ENCODE measurements at regions not wholly inside any gene's neighbourhood (a gene's known extent, or its start where the extent isn't known, plus 50 kb on each side); places are given as distances from the start of the nearest gene placed in this dataset.

DNA sequence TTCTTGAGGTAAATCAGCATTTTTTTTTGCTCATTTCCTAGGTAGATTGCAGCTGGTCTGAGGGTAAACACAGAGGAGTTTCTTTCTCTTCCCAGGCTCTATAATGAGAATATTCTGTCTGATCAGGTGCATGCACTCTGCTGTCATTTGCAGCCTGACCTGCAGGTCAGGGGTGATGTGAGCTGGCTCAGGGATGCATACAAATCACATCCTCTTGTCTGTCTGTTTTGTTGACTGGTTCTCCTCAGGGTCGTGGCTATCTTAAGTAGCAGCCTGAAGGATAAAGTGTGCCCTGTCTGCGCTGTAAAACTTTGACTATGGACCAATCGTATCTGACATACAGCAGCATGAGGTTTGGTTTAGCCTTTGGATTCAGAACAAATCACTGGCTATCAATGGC is 183.4 kb upstream of the POU3F2 start:
- no peak for TF ChIP-seq POLR2A (IDR thresholded peaks at IDR 0.05)
- TF ChIP-seq, protein P1, sequence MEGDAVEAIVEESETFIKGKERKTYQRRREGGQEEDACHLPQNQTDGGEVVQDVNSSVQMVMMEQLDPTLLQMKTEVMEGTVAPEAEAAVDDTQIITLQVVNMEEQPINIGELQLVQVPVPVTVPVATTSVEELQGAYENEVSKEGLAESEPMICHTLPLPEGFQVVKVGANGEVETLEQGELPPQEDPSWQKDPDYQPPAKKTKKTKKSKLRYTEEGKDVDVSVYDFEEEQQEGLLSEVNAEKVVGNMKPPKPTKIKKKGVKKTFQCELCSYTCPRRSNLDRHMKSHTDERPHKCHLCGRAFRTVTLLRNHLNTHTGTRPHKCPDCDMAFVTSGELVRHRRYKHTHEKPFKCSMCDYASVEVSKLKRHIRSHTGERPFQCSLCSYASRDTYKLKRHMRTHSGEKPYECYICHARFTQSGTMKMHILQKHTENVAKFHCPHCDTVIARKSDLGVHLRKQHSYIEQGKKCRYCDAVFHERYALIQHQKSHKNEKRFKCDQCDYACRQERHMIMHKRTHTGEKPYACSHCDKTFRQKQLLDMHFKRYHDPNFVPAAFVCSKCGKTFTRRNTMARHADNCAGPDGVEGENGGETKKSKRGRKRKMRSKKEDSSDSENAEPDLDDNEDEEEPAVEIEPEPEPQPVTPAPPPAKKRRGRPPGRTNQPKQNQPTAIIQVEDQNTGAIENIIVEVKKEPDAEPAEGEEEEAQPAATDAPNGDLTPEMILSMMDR (IDR thresholded peaks at IDR 0.05), result no peak
